Right lobe of liver (tissue), 6 donors: ENCODE measurements at regions not wholly inside any gene's neighbourhood (a gene's known extent, or its start where the extent isn't known, plus 50 kb on each side); places are given as distances from the start of the nearest gene placed in this dataset.

Experiments
- ATAC-seq, 4 donors: fragments of 200-7000 bp; cut with Tn5 transposase; one replicate each; pipeline ENCODE4 v1.9.1; 2020; ENCODE audit warnings: mild to moderate bottlenecking in 4 of 4, moderate library complexity in 4 of 4
- DNase-seq, 3 donors: peaks; one replicate each; pipeline ENCODE4 v3.0.0-alpha.2; 2020
- H3K27ac ChIP-seq, 3 donors: fragments of 200-600 bp; one replicate each; pipeline ENCODE4 v1.8.0; 2022
- H3K27me3 ChIP-seq, 2 donors: fragments of 200-600 bp; one replicate each; pipeline ENCODE4 v1.8.0; 2022
- H3K36me3 ChIP-seq, 4 donors: fragments of 200-600 bp; sonication (generic) in 1 of 4; one replicate each; pipeline versions ENCODE4 v1.5.1 to v1.8.0; 2017 to 2022; ENCODE audit warnings: control low read depth in 1 of 4
- H3K4me1 ChIP-seq, 4 donors: fragments of 200-600 bp; sonication (generic) in 1 of 4; one replicate each; pipeline versions ENCODE4 v1.5.1 to v1.8.0; 2017 to 2022; ENCODE audit warnings: control low read depth in 1 of 4
- H3K4me3 ChIP-seq, 3 donors: fragments of 200-600 bp; one replicate each; pipeline ENCODE4 v1.8.0; 2022
- H3K9me3 ChIP-seq, 4 donors: fragments of 200-600 bp; sonication (generic) in 1 of 4; one replicate each; pipeline versions ENCODE4 v1.5.1 to v1.8.0; 2017 to 2022; ENCODE audit warnings: control low read depth in 1 of 4
- POLR2A ChIP-seq: fragments of 450-650 bp; IDR thresholded peaks from one replicate; pipeline ENCODE4 v1.6.1; 2017; ENCODE audit warnings: antibody characterized with exemption, mild to moderate bottlenecking
- WGBS: methylation state at CpG from one replicate; pipeline ENCODE4 v1.1.6; 2018; ENCODE audit warnings: low coverage, low lambda C conversion rate; ENCODE audit not compliant: insufficient coverage; ENCODE audit errors: missing lambda C conversion rate; 5-methylcytosine and 5-hydroxymethylcytosine counted together
- intact Hi-C, 2 donors: fragments of 100-400 bp; cut with DNase I; formaldehyde crosslinking; loops; one replicate each; pipeline versions ENCODE4 v1.11.2 to v1.14.1; 2022
- TF ChIP-seq, protein P1 (sequence below), 4 donors: fragments of 200-600 bp in 3 of 4; fragments of 450-650 bp in 1 of 4; IDR thresholded peaks; one replicate each; pipeline versions ENCODE4 v1.5.1 to v1.8.0; 2016 to 2022; ENCODE audit warnings: antibody characterized with exemption in 4 of 4, mild to moderate bottlenecking in 2 of 4
- donor health status: DM: no; HTN: yes; CAD: no.
- donor health status: DM: no; HTN: no; CAD: no.
- donor health status: DM: no; HTN: no; CAD: no.
- donor health status: DM: no; HTN: yes; CAD: no.
- donor health status: DM: no; HTN: yes; CAD: no.

- no peak for ATAC-seq
- H3K36me3 ChIP-seq, result no peaks in the 10 kb centered on the region
Measured at GRCh38 chr11:104538313-104538712, 359.9 kb downstream of the CASP12 start.

GRCh38 chr11:104534278-104534677 is 364.0 kb downstream of the CASP12 start:
- no peak overlapping the region for H3K4me3 ChIP-seq
- intact Hi-C loops, result no loop called here
- ATAC-seq (no peak), DNase-seq (no peak)
- TF ChIP-seq, protein P1, sequence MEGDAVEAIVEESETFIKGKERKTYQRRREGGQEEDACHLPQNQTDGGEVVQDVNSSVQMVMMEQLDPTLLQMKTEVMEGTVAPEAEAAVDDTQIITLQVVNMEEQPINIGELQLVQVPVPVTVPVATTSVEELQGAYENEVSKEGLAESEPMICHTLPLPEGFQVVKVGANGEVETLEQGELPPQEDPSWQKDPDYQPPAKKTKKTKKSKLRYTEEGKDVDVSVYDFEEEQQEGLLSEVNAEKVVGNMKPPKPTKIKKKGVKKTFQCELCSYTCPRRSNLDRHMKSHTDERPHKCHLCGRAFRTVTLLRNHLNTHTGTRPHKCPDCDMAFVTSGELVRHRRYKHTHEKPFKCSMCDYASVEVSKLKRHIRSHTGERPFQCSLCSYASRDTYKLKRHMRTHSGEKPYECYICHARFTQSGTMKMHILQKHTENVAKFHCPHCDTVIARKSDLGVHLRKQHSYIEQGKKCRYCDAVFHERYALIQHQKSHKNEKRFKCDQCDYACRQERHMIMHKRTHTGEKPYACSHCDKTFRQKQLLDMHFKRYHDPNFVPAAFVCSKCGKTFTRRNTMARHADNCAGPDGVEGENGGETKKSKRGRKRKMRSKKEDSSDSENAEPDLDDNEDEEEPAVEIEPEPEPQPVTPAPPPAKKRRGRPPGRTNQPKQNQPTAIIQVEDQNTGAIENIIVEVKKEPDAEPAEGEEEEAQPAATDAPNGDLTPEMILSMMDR (IDR thresholded peaks at IDR 0.05), result no peak
- no peak for TF ChIP-seq POLR2A
- no peak overlapping the region for H3K27ac ChIP-seq
- WGBS, result 47% methylated on average over 2 of the region's 2 CpGs
- H3K27me3 ChIP-seq, result no peaks in the 10 kb centered on the region
- no peaks in the 10 kb centered on the region for H3K36me3 ChIP-seq
- no peaks in the 10 kb centered on the region for H3K9me3 ChIP-seq
- no peaks in the 10 kb centered on the region for H3K4me1 ChIP-seq

More at GRCh38 chr11:104538313-104538712, 359.9 kb downstream of the CASP12 start:
- TF ChIP-seq, protein P1 (IDR thresholded peaks at IDR 0.05), result no peak
- TF ChIP-seq POLR2A, result no peak
- no peak overlapping the region for H3K27ac ChIP-seq
- intact Hi-C loops, result no loop called here
- H3K4me3 ChIP-seq, result no peak overlapping the region
- WGBS, result 43% methylated on average over 1 of the region's 1 CpG
- no peak for DNase-seq
- H3K4me1 ChIP-seq, result no peaks in the 10 kb centered on the region
- H3K27me3 ChIP-seq, result no peaks in the 10 kb centered on the region
- H3K9me3 ChIP-seq, result no peaks in the 10 kb centered on the region

- Histone ChIP-seq H3K4me1 (no peaks in the 10 kb centered on the region), H3K36me3 (no peaks in the 10 kb centered on the region), H3K27me3 (no peaks in the 10 kb centered on the region), H3K4me3 (no peak overlapping the region), H3K27ac (no peak overlapping the region), H3K9me3 (no peaks in the 10 kb centered on the region)
- no peak for DNase-seq
- TF ChIP-seq, protein P1 (IDR thresholded peaks at IDR 0.05), result no peak
- TF ChIP-seq POLR2A, result no peak
- intact Hi-C loops, result no loop called here
- WGBS, result 40% methylated on average over 3 of the region's 3 CpGs
- no peak for ATAC-seq
Measured at GRCh38 chr11:104531894-104532293, 366.4 kb downstream of the CASP12 start.

GRCh38 chr11:104531075-104531474 is 367.1 kb upstream of the PDGFD start:
- no peak for DNase-seq
- Histone ChIP-seq H3K36me3 (no peaks in the 10 kb centered on the region), H3K9me3 (no peaks in the 10 kb centered on the region), H3K27ac (no peak overlapping the region), H3K4me1 (no peaks in the 10 kb centered on the region), H3K4me3 (no peak overlapping the region), H3K27me3 (no peaks in the 10 kb centered on the region)
- no peak for TF ChIP-seq POLR2A
- TF ChIP-seq, protein P1 (IDR thresholded peaks at IDR 0.05), result no peak
- peak in 1 of 4 donors; percentile 17 for ATAC-seq
- 82% methylated on average over 2 of the region's 2 CpGs for WGBS
- intact Hi-C loops, result no loop called here

- WGBS, result 67% methylated on average over 1 of the region's 2 CpGs
- no peak overlapping the region for H3K27ac ChIP-seq
- no peak overlapping the region for H3K4me3 ChIP-seq
- no peak for TF ChIP-seq POLR2A
- TF ChIP-seq, protein P1 (IDR thresholded peaks at IDR 0.05), result no peak
- ATAC-seq (no peak), DNase-seq (no peak)
- H3K36me3 ChIP-seq, result no peaks in the 10 kb centered on the region
- H3K9me3 ChIP-seq, result no peaks in the 10 kb centered on the region
- no peaks in the 10 kb centered on the region for H3K4me1 ChIP-seq
- H3K27me3 ChIP-seq, result no peaks in the 10 kb centered on the region
- intact Hi-C loops, result no loop called here
Measured at GRCh38 chr11:104529906-104530305, 366.0 kb upstream of the PDGFD start.
